ENCODE measurements at regions not wholly inside any gene's neighbourhood (a gene's known extent, or its start where the extent isn't known, plus 50 kb on each side); places are given as distances from the start of the nearest gene placed in this dataset.

DNA sequence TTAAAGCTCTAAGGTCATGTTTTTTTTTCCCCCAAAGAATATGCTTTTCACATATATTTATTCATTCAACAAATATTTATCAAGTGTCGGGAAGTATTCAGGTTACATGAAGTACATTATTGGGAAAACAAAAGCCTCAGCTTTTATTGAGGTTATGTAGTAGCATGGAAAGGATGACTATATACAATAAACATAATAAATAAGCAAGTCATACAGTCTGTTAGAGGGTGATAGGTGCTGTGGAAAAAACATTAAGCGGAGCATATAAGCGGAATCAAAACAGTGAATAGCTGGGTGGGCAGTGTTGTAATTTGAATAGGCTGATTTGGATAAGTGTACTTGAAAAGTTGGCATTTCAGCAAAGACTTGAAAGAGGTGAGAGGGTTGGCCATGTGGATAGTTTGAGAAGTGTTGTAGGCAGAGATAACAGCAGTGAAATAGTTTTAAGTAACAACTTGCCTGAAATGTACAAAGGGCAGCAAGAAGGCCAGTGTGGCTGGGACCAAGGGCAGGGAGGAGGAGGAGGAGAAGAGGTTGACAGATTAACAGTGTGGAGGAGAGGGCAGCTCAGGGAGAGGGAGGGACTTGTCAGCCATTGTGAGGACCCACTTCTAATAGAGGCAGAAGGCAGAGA lies 558.7 kb downstream of the SPRY1 start:
- TF ChIP-seq ZFX (IDR thresholded peaks at IDR 0.05; ENCODE audit: borderline replicate concordance), result no peak
- TF ChIP-seq, protein P1, sequence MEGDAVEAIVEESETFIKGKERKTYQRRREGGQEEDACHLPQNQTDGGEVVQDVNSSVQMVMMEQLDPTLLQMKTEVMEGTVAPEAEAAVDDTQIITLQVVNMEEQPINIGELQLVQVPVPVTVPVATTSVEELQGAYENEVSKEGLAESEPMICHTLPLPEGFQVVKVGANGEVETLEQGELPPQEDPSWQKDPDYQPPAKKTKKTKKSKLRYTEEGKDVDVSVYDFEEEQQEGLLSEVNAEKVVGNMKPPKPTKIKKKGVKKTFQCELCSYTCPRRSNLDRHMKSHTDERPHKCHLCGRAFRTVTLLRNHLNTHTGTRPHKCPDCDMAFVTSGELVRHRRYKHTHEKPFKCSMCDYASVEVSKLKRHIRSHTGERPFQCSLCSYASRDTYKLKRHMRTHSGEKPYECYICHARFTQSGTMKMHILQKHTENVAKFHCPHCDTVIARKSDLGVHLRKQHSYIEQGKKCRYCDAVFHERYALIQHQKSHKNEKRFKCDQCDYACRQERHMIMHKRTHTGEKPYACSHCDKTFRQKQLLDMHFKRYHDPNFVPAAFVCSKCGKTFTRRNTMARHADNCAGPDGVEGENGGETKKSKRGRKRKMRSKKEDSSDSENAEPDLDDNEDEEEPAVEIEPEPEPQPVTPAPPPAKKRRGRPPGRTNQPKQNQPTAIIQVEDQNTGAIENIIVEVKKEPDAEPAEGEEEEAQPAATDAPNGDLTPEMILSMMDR (IDR thresholded peaks at IDR 0.05), result no peak
- H3K27ac ChIP-seq, result no peak overlapping the region

DNA sequence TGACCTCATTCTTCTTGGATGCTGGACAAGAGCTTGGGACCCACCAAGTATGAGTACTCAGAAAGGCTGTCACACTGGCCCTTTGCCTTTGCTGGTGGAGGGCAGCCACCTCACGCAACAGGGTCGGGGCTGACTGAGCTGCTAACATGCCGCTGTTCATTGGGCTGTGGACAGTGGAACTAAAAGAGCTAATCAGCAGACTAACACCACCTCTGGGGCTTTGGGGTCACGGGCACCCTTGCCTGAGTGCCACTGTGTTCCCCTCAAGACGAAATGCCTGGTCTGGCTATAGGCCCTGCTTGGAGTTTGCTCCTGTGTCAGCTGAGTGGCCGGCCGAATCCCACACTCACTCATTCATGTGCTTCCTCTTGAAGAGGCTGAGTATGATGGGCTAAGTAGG lies 559.6 kb downstream of the SPRY1 start:
- no peak for TF ChIP-seq ZFX (IDR thresholded peaks at IDR 0.05; ENCODE audit: borderline replicate concordance)
- TF ChIP-seq, protein P1 (IDR thresholded peaks at IDR 0.05), result no peak
- H3K27ac ChIP-seq, result no peak overlapping the region

DNA sequence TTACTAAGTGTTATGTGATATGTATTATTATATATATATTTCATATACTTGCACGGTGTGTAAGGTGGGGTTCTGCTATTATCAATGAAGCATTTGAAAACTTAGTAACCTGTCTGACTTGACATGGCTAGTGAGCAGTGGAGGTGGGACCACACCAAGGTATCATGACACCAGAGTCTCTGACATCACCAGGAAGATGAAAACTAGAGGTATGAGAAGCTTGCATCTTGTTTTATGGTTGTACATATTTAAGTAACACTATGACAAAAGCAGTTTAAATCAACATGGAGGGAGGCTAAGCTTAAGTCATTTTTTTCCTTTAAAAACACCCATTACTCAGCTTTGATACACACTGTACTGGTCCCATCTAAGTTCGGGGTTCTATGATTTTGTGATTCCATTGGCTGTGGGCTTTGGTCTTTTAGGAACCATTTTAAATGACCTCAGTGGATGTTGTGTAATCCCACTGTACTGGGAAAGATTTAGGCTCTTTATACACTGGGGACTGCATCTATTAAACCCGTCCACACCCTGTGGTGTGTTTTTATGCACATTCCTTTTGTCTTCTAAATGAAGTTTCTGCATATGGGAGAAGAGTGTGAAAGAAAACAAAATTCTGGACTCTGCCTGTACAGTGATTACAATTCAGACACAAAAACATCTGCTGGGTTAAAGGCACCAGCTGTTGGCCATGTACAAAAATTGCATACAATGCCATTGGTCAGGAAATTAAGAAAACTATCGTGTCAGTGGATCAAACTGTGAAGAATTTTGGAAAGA lies 570.6 kb downstream of the SPRY1 start:
- no peak overlapping the region for H3K27ac ChIP-seq
- TF ChIP-seq, protein P1 (IDR thresholded peaks at IDR 0.05), result no peak
- no peak for TF ChIP-seq ZFX (IDR thresholded peaks at IDR 0.05; ENCODE audit: borderline replicate concordance)

DNA sequence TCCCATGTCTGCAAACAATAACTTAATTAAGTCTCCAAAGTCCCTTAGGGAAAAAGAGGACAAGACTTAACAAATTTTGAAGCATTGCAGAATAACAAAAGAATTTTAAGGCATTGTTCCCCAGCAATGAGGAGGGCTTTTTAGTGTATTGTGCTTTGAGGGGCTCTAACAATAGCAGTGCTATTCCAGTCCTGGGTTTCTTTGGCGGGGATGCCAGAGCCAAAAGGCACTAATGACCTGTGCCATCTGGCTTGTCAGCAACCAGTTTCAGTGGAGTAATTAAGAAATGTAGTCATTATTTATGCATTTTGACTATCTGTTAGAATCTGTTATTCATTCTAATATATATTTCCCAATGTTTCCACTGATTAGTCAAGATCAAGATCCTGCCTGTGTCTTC lies 575.4 kb downstream of the SPRY1 start:
- no peak overlapping the region for H3K27ac ChIP-seq
- TF ChIP-seq ZFX (IDR thresholded peaks at IDR 0.05; ENCODE audit: borderline replicate concordance), result no peak
- TF ChIP-seq, protein P1 (IDR thresholded peaks at IDR 0.05), result no peak

DNA sequence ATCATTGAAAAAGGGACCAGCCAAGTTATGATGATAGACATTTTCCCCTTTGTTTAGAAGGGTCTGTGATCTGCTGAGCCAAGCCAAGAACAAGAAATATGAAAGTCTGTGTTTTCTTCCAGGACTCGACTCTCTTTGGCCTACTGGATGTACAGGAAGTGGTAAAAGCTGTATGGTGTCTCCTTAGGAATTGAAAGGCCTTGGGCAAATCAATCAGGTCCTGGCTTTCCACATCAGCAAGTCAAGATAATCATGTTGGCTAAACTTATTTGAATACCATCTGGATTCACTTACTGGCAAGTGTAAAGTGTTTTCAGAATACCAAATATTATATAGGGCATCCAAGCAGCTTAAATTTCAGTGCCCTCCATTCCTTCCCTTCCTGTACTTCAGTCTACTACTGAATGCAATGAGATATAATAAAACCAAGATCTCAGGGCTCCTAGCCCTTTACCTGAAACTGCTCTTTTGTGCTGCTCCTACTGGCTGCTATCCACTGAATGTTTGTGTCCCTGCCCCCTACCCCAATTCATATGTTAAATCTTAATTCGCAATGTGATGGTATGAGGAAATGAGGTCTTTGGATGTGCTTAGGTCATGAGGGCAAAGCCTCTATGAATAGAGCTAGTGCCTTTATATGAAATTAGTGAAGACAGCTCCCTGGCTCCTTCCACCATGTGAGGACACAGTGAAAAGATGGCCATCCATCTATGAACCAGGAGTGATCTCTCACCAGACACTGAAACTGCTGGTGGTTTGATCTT lies 578.0 kb downstream of the SPRY1 start:
- no peak overlapping the region for H3K27ac ChIP-seq

DNA sequence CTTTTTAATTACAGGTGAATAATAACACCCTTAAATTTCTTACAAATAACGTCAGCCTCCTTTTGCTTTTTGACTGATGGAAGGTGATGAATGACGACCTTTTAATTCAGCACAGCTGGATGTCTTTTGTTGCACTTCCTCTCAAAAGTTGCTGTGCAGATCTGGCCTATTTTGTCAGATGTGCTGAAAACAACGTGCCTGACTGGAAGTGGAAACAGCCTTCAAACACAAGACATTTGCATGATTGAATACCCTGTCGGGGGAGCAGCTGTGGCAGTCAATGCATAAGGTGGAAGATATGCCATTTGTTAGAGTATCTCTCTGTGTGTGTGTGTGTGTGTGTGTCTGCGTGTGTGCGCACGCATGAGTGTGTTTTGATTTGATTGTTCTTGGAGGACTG lies 579.7 kb downstream of the SPRY1 start:
- H3K27ac ChIP-seq, result no peak overlapping the region
- TF ChIP-seq, protein P1 (IDR thresholded peaks at IDR 0.05), result no peak
- no peak for TF ChIP-seq ZFX (IDR thresholded peaks at IDR 0.05; ENCODE audit: borderline replicate concordance)

More for the DNA sequence above, 578.0 kb downstream of the SPRY1 start:
- no peak for TF ChIP-seq ZFX (IDR thresholded peaks at IDR 0.05; ENCODE audit: borderline replicate concordance)
- TF ChIP-seq, protein P1 (IDR thresholded peaks at IDR 0.05), result no peak

Data from 22Rv1 (cell line).